HUDEP-2 (cell line): ENCODE measurements at regions not wholly inside any gene's neighbourhood (a gene's known extent, or its start where the extent isn't known, plus 50 kb on each side); places are given as distances from the start of the nearest gene placed in this dataset.
A peak's percentile ranks its signal among the peaks of the same experiment; 100 is the strongest.
"Not testable (repeated sequence)": the region's sequence is repeated elsewhere in the genome, so short reads cannot be mapped to it uniquely, and the experiment has no call there.

Experiments
- DNase-seq, 76 experiments: peaks; one replicate each; lab custom pipeline; 2025; ENCODE audit not compliant: unreplicated experiment in 76 of 76; lab: John Stamatoyannopoulos, UW

DNA sequence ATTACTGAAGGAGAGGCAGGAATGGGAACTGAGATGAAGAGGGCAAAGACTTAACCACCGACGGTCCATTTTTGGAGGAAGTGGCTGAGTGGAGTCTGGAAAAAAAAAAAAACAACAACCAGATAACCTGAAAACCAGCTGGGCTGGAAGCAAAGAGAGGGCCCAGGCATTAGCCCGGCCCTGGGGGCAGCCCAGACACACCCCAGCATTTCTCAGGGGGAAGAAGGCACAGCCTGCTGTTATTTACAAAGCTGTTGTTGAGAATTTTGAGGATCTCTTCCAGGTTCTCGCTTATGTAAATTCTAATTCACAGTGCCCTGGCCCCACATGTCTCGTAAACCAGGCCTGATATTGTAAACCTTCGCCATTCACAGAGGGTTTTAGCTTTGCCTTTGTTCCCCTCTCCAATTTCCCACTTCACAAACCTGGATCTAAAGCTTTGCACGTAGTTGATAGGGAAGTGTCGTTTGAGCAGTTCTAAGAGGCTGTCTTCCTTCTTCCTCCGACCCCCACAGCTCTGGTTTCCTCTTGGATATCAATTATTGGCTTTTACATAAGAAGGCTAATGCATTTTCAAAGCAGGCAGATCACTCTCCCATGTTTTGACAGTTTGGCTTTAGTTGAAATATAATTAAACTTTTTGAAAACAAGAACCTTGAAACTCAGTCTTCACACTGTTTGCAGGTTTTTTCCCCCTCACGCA is 161.8 kb upstream of the IRF2BP2 start:
- peak in 10 of 76 experiments; percentile 3 to 52 (median 36) for DNase-seq

DNA sequence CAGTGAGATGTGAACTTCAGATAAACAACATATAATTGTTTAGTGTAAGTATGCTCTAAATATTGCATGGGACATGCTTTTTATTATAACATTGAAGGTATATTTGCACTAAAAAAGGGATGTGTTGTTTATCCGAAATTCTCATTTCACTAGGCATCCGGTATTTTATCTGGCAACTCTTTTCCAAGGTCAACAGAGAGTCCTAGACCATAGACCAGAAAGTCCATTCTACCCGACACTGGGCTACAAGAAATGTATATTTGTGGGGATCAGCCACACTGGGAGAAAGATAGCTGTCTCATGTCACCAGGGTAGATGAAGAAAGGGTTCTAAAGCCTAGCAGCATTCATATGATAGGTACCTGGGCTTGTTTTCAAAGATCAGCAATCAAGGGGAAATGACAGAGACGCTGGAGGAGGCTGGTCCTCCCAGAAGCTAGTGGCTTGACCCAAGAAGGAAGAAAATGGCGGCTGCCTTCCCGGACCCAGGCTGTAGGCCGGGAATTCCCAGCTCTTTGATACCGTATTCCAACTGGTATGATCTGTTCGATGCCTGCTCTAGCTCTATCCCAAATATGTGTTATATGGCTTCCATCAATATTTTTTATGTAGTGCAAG is 161.1 kb upstream of the IRF2BP2 start:
- DNase-seq: no peak

DNA sequence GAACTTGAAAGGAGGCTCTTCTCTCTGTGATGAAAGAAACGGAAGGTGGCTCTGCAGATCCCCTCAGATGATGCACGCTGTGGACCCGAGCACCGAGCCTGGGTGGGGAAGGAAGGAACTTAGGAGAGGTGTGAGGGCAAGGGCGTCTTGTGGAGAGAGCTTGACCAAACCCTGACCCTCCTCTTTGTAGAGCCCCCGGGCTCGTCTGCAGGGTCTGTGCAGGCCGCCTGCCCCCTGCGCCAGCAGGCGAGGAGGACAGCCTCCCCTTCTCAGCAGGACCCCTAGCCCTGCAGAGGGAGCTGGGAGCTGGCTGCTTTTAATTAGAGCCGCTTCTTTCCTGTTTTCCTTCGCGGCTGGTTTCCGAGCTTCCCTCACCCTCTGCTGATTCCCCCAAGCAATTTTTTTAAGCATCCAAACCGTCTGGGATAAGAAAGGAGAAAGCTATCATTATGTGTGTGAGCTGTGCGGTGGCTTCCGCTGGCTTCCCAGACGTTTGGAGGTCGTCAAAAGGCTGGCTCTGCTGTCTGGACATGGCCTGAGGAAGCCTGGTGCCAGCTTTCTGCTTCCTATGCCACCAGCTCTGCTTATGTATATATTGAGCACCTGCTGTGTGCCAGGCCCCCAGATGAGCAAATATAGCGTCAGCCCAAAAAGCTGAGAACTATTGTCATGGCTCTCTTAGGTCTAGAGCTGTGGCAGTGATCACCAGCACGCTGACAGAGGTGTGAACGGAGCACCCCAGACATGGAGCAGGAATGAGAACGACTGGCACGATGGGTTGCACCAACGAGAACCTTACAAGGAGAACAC is 160.2 kb upstream of the IRF2BP2 start:
- no peak for DNase-seq

DNA sequence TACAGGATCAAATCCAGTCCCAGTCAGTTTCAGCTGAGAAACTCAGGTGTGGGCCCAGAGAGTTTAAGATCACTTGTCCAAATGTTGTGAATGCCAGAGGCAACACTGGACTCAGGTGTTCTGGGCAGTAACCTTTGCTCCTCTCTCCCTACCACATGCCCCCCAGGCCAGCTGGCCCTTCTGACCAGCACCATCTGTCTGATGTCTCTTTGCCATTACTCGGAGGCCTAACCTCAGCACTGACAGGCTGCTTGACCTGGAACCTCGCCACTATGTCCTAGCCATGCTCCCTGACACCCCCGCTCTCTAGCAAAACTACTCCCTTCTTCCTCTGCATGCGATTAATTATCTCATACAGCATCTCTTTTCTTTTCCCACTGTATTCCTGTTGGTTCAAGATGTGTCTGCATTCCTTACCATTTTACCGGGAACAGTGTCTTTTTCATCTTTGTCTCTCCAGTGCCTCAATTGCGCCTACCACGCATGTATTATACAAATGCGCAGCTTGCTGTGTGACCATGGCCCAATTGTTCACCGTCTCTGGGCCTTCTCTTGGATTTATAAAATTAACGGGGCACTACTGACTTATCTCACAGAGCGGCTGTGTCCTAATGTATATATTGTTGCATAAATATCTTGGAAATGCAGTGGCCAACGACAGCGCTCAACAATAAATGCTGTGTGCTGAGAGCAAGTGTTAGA is 159.5 kb upstream of the IRF2BP2 start:
- DNase-seq: no peak

DNA sequence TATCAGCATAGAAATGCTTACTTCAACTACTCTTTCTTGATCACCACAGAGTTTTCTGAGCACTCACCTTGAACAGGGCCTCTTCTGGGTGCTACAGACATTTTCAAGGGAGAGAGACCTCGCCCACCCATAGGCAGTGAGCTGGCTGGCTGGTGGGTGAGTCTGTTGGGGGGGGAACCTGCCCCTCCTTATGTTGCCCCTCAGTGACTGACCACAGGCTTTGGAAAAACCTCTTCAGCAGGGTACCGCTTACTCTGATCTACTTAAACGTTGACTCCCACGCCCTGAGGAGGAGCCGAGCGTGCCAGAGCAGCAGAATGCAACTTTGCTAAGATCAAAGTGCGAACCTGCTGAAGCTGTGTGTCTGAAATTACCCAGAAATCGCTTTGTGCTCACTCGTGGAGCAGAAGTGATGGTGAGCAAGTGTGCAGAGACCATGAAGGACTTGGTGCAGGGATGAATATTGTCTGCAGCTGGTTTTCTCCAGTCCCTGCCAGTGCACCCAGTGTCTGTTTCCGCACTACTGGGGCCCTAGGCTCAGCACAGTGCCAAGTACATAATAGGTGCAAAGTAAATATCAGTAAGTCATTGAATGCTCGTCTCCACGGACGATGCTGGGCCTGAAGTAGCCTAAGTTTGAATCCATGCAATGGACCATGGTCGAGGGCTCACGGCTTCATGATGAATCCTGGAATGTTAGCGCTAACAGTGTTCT is 158.7 kb upstream of the IRF2BP2 start:
- no peak for DNase-seq

DNA sequence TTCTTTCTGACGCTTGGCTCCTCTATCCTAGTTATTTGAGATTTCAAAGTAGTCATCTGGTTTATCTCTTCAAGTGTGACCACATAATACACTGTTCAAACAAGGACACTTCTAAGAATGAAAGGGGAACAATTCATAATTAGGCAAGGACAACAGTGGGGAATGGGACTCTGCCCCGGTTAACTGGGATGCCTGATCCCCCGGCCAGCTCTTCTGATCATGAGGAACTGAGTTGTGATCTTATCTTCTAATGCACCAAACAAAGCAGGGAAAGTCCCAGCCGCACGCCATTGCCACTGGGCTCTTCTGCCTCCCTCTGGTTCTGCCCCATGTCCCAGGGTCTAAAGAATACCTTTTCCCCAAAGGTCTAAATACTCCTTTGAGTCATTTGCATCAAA is 158.2 kb upstream of the IRF2BP2 start:
- DNase-seq: no peak

DNA sequence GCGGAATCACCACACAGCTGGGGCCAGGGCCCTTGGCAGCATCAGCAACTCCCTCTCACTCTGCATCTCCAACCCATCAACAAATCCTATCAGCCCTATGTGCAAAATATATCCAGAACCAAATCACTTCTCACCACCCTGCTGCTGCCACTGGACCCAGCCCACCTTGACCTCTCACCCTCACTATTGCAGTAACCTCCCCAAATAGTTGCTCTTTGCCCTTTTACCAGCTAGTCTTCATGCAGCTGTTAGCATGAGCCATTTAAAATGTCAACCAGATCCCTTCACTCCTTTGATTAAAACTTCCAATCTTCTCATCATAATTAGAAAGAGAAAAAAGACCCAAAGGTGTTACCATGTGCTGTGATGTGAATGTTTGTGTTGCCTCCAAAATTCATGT is 155.7 kb upstream of the IRF2BP2 start:
- DNase-seq: no peak

DNA sequence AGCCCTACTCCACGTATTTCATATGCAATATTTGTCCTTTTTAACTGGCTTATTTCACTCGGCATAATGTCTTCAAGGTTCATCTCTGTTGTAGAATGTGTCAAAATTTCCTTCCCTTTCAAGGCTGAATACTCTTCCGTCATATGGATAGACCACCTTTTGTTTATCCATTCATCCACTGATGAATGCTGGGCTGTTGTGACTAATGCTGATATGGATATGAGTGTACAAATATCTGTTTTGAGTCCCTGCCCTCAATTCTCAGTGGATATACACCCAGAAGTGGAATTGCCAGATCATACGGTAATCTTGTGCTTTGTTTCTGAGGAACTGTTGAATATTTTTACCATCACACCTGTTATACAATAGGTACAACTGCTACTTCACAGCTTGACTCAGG is 155.2 kb upstream of the IRF2BP2 start:
- no peak for DNase-seq

DNA sequence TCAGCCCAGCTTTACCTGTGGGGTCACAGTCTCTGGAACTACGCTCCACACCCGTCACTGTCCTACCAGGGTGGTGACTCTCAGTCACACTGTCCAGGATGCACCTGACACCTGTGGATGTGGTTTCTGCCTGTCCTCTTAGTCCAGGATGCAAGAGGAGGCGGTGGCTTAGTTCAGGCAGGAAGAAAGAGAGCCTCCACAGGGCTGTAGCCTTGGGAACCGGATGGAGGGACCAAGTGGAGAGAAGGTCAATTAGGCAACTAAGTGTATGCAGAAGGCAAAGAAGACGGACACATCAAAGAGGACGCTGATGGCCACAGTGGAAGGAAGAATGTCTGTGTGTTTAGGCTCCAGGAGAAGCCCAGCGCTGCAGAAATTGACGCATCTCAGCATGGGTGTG is 153.9 kb upstream of the IRF2BP2 start:
- DNase-seq: no peak

DNA sequence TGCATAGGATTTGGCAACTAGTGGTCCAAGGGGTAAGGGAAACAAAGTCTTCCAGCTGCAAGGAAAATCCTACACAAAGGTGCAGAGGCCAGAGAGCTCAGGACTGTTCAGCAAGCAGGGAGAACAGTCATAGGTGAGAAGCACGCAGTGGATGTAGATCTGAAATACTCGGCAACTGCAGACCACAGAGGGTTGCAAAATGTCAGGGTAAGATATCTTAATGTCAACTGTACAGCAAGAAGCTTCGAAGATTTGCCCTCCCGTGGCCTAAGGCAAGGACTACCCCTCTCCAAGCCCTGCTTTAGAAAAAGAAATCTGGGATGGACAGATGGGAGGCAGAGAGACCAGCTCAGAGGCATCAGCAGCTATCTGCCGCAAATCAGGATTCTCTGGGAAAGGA is 153.4 kb upstream of the IRF2BP2 start:
- no peak for DNase-seq

DNA sequence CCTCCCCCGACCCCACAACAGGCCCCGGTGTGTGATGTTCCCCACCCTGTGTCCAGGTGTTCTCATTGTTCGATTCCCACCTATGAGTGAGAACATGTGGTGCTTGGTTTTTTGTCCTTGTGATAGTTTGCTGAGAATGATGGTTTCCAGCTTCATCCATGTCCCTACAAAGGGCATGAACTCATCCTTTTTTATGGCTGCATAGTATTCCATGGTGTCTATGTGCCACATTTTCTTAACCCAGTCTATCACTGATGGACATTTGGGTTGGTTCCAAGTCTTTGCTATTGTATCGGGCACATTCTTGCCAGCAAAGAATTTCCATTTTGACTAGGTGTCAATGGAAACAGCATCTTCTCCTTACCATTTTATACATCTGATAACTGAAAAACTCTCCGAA is 152.1 kb upstream of the IRF2BP2 start:
- DNase-seq: not testable (repeated sequence)

DNA sequence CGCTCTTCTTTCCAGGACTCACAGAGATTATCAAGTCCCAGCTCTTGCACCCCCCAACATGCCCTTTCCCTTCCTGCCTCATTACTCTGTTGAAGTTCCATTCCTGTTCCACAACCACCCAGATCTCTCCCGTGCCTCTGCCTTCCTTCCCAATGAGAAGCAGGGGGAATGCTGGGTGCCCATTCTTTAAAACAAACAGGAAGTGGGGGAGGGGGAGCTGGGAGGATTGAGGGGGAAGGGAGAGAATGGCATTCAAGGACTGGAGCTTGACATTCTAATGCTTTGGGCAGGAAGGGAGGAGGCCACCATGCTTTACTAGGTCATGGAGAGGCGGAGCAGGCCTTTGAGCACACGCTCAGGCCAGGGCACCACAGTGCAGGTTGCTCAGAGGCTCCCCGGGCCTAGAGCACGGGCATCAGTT is 150.3 kb upstream of the IRF2BP2 start:
- no peak for DNase-seq

DNA sequence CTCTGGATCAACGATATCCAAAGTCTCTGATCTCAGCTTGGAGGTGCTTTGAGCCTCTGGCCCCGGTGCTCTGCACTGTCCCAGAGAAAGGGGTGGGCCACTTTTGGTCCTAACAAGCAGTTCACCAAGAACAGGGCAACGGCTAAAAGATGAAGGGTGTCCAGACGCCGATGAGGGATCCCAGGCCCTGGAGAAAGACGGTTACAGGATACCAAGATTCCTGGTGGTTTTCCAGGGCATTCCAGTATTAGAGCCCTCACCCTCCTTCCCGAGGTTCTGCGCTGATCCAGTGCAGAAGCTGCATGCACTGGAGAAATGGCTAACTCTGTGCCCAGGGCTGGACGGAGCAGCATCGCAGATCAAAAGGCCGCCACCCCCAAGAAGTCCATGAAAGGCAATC is 149.9 kb upstream of the IRF2BP2 start:
- no peak for DNase-seq

DNA sequence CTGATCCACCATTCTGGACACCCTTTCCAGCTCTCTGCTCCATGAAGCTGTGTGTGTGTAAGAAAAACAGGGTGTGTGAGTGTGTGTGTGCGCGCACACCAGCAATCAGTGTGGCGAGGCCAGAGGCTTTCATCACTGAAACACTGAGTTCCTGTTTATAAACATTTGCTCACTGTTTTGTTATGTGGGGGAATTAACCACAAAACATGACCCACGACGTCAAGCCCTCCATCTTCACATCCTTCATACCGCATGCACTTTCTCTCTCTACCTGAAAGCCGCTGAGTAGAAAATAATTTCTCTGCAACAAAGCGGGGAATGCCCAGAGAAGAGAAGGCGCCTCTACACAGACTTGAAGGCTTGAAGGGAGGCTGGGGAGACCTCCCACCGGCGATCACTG is 148.9 kb upstream of the IRF2BP2 start:
- DNase-seq: no peak

DNA sequence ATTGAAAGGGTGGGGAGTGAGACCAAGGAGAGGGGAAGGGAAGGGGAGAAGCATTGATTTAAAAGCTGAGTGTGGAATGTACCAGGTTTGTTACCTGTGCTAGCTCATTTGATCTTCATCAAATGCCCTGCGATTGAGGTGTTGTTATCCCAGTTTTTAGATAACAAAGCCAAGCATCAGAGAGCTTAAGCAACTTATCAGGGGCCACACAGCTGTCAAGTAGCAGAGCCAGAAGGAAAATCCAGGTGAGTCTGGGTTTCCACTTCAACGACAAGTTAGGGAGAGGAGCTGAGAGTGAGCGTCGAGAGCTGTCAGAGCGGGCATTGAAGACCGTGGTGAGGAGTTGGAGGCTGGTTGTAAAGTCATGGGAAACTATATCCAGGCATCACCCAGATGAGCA is 146.9 kb upstream of the IRF2BP2 start:
- DNase-seq: no peak

DNA sequence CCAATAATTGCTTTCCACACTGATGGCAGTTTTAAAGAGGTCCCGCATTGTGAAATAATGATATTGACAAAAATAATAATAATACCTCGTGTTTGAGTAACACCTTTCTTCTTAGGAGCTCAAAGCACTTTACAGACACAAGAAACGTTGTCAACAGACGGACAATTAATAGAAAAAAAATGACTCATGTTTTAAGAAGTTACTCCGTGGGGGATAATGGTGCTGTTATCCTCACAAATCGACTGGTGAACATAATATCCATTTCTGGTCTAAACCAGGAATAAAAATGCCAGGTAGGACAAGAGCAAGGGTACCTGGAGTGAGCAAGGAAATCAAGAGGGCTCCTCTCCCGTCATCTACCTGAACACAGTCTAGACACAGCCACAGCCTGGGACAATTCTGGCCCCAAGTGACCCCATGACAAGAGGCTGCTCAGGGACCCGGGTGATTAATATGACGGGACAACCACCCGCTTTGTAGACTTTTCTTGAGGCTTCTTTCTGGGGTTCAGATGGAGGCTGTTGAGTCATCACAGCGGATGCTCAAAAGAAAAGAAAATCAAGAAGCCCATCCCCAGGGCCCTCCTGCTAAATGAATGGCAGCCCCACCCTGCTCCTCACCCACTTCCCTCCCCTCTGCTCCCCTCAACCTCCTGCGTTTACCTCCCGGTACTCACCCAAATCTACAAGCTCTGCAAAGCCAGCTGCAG is 146.2 kb upstream of the IRF2BP2 start:
- DNase-seq: no peak

DNA sequence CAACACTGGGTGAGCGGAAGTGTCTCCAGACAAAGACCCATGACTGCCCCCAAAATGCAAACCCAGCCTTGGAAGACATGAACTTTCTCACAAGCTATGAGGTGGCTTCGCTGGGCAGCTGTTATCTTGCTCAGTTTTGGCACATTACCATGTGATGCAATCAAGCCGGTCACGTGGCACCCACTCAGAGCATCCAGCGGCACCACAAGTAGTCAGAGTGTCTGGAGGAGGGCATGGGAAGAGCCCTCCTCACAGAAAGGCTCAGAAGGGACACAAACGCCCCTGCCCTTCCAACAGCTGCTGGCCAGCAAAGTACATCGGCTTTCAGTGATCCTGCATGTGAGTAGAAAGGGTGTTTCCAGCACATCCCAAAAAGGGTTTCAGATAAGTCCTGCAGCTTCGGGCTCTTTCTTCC is 145.5 kb upstream of the IRF2BP2 start:
- peak in 72 of 76 experiments; percentile 15 to 81 (median 64) for DNase-seq

DNA sequence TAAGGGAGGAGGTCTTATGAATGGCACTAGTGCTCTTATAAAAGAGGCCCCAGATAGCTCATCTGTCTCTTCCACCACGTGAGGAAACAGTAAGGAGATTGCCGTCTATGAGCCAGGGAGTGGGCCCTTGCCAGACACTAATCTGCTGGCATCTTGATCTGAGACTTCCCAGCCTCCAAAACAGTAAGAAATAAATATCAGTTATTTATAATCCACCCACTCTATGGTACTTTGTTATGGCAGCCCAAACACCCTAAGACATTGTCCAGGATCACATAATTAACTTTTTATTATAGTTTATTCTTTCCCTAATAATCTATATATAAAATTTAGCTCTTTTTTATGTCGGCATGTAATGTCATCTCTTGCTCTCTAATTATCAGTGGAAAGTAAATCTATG is 144.0 kb upstream of the IRF2BP2 start:
- DNase-seq: peak in 7 of 76 experiments; percentile 3 to 28 (median 11)

DNA sequence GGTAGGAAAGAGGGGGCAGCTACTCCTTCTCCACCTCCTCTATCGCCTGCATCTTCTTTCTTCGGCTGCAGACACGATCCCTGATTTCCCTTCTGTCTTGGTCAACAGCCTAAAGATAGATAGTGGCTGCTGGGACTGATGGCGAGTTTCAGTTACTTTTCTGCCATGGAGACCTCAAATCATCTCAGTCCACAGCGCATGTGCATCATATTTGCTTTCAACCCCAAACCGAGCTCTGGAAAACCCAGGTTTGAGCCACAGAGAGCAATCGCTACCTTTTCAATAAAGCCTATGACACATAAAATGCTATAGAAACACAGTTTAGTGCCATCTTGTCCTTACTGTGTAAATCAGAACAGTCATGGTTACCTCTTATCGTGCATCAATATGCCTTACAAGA is 142.9 kb upstream of the IRF2BP2 start:
- DNase-seq: no peak

DNA sequence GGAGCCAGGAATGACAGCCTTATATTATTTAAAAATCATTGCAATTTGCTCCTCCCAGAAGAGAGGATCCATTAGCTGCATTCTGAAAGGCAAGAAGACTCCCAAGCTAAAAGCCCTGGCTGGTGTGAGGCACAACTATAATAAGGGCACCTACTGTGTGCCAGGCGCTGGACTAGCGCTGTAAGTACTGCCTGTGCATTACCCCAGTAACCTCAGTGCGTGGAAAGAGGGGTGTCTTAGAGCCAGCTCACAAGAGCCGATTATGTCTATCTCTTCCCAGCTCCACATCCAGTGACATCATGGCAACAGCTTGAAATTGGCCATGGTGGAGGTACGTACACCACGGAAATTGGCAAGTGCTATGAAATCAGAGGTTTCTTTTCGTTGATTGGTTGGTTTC is 141.7 kb upstream of the IRF2BP2 start:
- no peak for DNase-seq
